ENCODE measurements at regions not wholly inside any gene's neighbourhood (a gene's known extent, or its start where the extent isn't known, plus 50 kb on each side); places are given as distances from the start of the nearest gene placed in this dataset.

DNA sequence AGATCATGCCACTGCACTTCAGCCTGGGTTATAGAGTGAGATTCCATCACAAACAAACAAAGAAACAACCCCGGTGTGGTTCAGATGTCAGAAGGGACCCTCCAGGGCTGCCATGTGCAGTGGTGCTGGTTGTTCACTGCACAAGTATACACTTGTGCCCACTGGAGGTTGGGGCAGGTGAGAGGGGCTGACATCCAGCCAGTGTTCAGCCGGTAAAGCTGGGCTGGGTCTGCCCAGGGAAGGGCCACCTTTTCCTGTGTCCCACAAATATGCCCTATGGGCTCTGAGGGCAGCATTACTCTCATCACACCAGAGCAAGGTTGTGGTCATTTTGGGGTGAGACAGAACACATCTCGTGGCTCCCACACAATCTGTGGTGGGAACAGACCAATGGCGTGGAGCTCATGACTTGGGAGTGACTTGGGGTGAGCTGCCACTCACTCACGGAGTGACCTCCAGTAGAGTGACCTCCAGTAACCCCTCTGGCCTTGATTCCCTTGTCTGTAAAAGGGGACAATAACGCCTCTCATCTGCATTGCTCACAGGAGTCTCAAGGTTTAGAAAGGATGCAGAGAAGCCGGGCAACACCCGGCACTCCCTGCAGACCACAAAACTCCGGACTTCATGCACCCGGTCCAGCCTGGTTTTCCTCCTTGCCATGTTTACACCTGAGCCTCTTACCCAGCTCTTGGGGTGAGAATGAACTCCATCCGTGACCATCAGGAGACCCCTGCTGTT is 69.0 kb upstream of the VRK1 start:
- no peak for DNase-seq (ENCODE audit: low read depth)

DNA sequence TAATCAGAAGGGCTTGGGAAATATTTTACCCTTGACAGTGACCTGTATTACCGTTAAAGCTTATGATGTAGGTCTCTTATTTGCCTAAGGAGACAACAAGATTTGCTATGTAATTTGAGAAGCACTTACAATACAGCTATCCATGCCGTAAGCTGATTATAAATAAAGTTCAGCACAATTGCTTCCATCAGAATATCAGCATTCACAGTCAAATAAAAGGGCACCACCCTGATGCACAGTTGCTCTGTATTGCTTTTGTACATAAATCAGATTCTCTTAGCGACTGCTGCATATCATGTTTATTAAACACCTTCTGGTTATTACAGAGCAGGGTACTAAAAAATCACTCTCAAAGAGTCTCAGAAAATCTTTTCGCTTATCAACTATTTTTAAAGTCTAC is 67.3 kb upstream of the VRK1 start:
- DNase-seq (ENCODE audit: low read depth), result no peak

DNA sequence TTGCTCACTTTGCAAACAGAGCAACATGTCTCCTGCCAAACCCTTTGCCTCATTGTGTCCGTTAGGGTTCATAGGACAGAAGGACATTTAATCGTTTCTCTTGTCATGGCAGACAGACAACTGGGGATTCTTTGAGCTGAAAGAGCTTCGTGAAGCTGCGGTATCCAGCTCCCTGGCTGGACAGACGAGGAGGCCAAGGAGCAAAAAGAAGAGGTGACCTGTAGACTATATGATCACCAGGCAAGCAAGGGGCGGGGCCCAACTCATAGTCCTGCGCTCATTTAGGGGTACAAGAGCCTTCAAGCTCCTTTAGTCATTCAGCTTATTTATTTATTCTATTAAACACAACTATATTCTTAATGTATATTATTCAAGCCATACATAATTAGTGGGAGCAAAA is 66.8 kb upstream of the VRK1 start:
- DNase-seq (ENCODE audit: low read depth), result no peak

DNA sequence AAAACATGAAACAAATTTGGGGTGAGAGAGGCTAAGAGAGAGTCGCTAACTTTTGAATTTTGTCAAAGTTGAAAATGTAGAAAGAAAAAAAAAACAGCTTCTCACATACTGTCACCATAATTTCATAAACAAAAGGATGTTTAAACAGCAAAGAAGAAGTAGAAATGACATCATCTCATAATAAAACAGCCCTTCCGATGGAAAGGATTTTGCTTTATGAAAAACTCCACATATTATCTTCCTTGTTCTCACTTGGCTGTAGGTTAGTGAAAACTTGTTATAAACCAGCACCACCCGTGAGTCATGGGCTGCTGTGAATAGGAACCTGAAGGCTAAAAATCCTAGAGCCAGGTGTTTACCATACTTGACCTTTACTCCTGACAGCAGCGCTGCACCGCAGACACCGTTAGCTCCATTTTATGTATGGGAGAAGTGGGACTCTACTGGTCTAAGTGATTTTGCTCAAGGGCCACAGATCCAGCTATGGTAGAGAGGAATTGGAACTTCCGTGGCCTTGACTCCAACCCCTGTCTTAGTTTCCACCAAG is 63.0 kb upstream of the VRK1 start:
- no peak for DNase-seq (ENCODE audit: low read depth)

DNA sequence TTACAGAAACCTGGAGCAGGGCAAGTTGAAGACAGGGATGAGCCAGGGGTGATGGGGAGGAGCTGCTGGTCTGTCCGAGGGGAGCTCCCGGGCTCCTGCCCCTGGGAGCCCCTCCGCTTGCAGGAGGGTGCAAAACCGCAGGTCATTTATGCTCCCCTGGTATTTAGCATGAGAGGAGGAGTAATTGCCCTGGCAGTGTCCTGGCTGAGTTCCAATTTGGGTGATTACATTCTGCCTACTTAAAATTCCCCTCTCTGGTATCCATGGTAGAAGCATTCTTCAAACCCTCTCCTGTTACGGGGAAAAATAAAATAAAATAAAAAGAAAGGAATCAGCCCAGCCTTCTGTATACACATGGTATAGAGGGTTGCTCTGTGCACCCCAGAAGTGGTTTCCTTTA is 61.7 kb upstream of the VRK1 start:
- DNase-seq (ENCODE audit: low read depth), result peak; percentile 11

DNA sequence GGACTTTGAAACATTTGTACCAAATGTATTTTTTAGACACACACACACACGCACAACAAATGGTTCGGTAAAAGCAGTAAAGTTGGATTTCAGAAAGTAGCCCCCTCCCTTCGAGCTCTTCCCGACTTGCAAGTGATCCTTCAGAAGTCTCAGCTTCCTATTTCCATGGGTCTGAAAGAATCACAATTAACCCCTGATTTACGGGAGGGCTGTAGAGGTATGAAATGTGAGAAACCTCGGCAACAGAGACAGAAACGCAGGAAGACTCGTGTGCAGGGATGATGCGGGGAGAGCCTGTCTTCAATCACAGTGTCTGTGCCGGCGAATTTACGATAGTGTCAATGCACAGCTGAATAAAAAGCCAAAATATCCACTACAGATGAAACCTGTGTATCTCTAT is 60.7 kb upstream of the VRK1 start:
- no peak for DNase-seq (ENCODE audit: low read depth)

DNA sequence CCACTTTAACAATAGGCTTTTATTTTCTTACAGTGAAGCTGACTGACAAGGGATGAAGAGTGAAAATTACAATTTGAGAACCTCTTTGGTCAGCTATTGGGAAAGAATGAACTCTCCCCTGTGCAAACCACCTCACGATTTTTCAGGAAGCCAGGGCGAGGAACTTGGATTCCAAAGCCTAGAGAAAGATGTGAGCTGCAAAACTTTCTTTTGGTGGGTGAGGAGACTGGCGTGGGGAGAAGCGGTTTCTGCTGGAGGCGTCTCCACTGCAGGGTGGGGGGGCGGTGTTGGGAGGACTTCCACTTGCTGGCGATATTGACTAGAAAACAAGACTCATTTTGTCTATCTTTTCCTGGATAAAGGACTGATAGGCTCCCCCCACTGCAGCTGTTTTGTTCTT is 59.3 kb upstream of the VRK1 start:
- no peak for DNase-seq (ENCODE audit: low read depth)

DNA sequence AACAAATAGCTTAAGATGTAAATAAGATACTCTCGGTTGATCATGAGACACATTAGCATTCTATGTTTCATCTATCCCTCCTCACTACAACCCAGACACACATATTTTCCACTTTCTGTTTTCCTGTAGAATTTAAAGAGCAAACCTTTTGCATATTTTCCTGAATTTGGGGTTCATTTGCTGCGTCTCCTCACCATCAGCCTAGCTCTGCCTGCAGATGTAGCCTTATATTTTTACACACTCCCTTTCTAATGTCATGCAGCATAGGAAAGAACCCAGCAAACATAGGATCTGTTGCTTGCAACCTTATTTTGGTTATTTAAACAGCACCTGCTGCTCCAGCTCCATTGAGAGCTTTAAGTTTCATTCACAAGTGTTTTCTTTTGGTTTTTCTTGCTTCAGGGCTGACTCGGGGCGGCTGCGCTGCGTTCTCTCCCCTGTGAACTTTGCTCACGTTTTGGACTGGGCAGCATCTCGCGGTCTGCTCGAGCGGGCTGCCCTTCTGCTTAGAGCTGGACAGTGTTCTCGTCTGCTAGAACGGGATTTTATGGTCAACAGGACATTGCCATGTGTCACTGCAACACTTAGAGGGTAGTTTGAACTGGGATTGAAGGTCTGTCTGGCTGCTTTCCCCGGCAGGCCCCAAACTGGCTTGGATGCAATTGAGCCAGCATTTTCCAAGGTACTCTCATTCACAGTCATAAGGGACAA is 57.8 kb upstream of the VRK1 start:
- no peak for DNase-seq (ENCODE audit: low read depth)

DNA sequence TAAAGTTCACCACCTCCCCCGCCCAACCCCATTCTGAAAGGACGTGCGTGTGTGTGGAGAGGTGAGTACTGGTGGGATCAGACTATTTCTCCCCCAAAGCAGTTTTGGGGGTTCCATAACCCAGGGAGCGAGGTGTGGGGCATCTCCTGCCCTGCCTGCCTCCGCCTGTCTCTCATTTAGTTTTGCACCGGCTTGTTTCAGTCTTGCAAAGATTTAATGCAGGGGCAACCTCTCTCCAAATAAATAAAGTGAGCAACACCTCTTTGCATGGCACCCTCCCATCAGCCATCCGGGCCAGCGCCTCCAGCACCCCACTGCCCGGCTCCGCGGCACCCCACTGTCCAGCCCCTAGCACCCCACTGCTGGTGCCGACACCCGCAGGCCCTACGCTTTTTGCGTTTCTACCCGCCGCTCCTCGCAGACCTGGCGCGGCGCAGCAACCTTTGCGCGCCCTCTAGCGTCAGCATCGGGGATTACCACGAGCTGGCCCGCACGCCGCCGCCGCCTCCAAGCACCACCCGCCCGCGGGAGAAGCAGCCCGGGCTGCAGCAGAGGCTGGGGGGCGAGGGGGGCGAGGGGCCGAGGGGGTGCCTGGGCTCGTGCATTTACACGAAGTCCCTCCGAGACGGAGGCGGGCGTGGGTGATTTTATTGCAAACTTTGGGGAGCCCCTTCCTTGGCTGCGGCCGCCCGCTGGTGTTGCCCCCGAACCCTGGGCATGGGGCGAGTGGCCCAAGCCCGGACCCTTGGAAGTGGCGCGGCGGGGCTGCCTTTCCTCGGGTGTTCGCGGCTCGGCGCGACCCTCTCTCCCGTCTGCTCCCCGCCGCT is 55.8 kb upstream of the VRK1 start:
- no peak for DNase-seq (ENCODE audit: low read depth)

DNA sequence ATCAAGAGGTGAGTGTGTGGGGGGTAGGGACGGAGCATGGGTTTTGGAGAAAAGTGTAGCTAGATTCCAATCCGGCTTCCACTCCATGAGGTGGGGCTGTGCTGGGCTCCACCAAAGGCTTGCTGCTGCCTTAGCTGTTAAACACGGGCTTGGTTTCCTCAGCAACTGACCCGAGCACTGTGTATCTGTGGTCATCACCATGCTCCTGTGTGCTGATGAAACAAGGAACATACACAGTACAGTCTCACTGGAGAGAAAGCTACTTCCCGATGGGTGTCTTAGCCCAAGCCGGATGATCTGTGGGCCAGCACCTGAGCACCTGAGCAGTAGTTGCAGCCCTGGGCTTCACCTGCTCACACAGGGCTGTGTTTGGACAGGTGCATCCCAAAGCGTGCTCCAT is 52.9 kb upstream of the VRK1 start:
- DNase-seq (ENCODE audit: low read depth), result no peak

DNA sequence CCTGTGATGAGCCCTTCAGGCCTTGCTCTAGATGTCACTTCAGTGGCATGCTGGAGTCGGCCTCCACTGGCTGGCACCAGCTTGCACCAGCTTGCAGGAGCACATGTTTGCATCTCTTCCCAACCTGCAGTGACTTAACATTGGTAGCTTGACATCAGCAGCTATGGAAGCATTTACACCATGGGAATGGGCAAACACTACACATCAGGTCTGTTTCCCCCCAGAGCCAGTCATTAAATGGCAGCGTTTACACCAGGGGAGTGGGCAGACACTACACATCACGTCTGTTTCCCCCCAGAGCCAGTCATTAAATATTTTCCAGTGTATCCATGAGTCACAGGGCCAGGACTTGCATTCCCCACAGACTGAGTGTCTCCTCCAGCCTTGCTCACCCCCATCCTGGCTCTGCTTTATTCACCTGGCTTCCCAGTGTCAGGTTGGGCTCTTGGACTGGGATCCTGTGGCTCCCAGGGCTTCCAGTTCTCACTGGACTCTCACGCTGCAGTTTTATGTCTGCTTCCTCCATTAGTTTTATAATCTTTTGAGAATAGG is 51.6 kb upstream of the VRK1 start:
- no peak for DNase-seq (ENCODE audit: low read depth)

DNA sequence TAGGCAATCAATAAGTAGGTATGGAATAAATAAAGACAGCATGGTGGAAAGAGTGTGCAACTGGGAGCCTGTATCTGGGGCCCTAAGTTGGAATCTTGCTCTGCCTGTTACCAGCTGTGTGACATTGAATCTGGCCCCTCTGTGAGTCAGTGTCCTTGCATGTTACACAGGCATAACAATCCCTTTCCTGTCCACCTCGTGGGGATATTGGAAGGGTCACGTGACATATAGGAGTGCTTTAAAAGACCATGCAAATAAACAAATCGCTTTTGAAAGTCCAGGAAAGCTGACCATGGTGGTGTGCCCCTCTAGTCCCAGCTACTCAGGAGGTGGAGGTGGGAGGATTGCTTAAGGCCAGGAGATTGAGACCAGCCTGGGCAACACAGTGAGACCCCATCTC is 51.1 kb upstream of the VRK1 start:
- no peak for DNase-seq (ENCODE audit: low read depth)

DNA sequence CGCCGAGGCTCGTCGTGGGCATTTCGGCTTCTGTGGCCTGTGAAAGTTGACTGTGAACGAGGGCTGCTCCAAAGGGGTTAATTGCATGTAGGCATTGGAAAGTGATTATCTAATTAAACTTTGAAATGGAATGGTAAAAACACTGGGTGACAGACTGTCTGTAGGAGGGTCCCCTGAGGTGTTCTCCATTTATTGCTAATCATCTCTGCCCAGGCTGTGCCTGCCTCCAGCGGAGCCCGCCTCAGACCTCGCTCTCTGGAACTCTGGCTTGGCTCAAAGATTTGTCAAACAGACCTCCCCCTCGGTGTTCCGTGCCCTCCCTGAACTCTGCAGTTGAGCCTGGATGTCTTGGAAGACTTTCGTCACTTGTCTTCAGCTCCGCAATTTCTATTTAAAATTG is 50.2 kb upstream of the VRK1 start:
- DNase-seq (ENCODE audit: low read depth), result no peak

Measured in renal cortical epithelial cell (primary cell).